ENCODE measurements at regions not wholly inside any gene's neighbourhood (a gene's known extent, or its start where the extent isn't known, plus 50 kb on each side); places are given as distances from the start of the nearest gene placed in this dataset.

DNA sequence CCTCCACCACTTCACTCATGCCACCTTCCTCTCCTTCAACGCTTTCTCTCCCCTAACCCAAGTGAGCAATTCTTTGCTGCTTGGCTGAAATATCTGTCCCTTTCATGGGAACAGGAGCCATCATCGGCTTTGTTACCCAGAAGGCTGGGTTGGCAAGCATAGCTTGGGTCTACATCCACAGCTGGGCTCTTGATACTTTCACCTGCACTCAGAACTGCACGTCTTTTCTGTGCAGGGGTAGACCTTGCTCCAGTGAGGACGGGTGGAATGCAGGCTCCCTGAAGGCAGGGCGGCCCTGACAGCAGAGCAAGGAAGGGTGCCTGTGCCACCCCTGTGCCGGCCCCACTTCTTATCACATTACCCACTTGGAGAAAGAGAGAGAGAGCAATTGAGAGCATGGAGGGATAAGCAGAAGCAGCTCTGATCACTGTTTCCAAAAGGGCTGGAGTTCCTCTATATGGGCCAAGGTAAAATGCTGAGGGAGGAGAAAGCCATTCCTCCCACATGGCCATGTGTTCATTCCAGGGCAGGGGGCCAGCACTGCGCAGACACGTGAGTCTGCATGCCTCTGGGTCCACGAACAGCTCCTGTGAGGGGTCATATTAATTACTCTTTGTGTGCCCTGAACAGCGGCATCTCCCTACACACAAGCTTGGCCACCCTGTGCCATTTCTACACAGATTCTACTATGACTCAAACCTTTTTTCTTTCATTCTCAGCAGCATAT is 181.8 kb downstream of the BUD13 start:
- no TSS peak for BruUV-seq (replicated peaks)
- in situ Hi-C loops (cut with HindIII; ENCODE audit: extremely low pct_ligation_motif_present, low pct_unique_long_range_greater_than_20kb) = no loop called here
- Histone ChIP-seq H3K36me3 (replicated peaks in 1 of 2; ENCODE audit: control insufficient read depth in 1 of 2, insufficient read depth in 2 of 2, low read length in 2 of 2) (no peaks in the 10 kb centered on the region), H3K4me3 (replicated peaks in 1 of 3; ENCODE audit: insufficient read depth in 1 of 3, low read depth in 2 of 3, low read length in 3 of 3) (no peak overlapping the region), H3K4me1 (ENCODE audit: insufficient read depth, low read length) (peaks cover 9% of the 10 kb centered on the region), H3K27me3 (ENCODE audit: control insufficient read depth in 1 of 2, insufficient read depth in 2 of 2, low read length in 2 of 2) (0 out of 5 replicates have a peak, but pooled peaks cover 0 to 4% of the 10 kb centered on the region in 2 experiments), H3K4me2 (ENCODE audit: low read depth, low read length) (no peak overlapping the region), H2AFZ (ENCODE audit: low read length) (no peak overlapping the region), H3K27ac (ENCODE audit: extremely low read length, insufficient read depth, low read length) (no peak overlapping the region), H4K20me1 (ENCODE audit: insufficient read depth, low read length) (peaks cover 3% of the 10 kb centered on the region; the same call in 1 of the 2 replicates), H3K79me2 (ENCODE audit: insufficient read depth, low read length) (no peaks in the 10 kb centered on the region), H3K9ac (ENCODE audit: insufficient read depth, low read depth, low read length) (no peak overlapping the region), H3K9me3 (ENCODE audit: low read length) (no peaks in the 10 kb centered on the region)
- FAIRE-seq (no peak), DNase-seq (ENCODE audit: low spot score) (no peak), ATAC-seq (no peak)
- POLR2A ChIA-PET = no interaction called here
- no peak for TF ChIP-seq ZBTB42 (CRISPR knock-in tag; IDR thresholded peaks at IDR 0.05)
- TF ChIP-seq ZNF841 (CRISPR knock-in tag; IDR thresholded peaks at IDR 0.05; ENCODE audit: borderline replicate concordance) = no peak
- TF ChIP-seq PLSCR1 (CRISPR knock-in tag; IDR thresholded peaks at IDR 0.05; ENCODE audit: borderline replicate concordance) = no peak
- intact Hi-C loops (cut with micrococcal nuclease; ENCODE audit: unreplicated experiment) = no loop called here
- CTCF ChIA-PET (ENCODE audit: low intra/inter-chr PET ratio, low total read pairs) = no interaction called here
- 41% methylated on average over 9 of the region's 10 CpGs for WGBS (ENCODE audit: low lambda C conversion rate)

DNA sequence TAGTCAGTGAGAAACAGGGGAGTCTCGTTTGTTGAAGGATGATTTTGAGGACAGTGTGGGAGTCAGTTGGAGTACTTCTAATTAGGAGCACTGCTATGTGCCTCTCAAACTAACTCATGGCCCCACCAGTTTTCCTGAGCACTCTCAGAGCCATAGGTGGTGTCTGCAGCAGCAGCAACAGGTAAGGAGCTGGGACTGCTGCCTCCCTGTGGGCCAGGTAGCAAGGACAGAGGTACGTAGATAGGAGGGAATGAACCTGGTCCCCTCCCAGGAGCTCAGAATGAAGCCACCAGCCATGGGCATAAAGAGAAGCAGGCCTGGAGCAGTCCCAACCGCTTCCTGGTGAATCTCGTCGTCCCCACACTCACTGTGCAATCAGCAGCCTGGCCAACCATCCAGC is 183.4 kb downstream of the BUD13 start:
- DNase-seq (ENCODE audit: low spot score) = no peak
- H3K9me3 ChIP-seq (ENCODE audit: low read length) = no peaks in the 10 kb centered on the region
- H3K27ac ChIP-seq (ENCODE audit: extremely low read length, insufficient read depth, low read length) = no peak overlapping the region
- H3K4me3 ChIP-seq (replicated peaks in 1 of 3; ENCODE audit: insufficient read depth in 1 of 3, low read depth in 2 of 3, low read length in 3 of 3) = no peak overlapping the region
- intact Hi-C loops (cut with micrococcal nuclease; ENCODE audit: unreplicated experiment) (no loop called here), in situ Hi-C loops (cut with HindIII; ENCODE audit: extremely low pct_ligation_motif_present, low pct_unique_long_range_greater_than_20kb) (no loop called here)
- no peaks in the 10 kb centered on the region for H3K79me2 ChIP-seq (ENCODE audit: insufficient read depth, low read length)
- no peak overlapping the region for H3K4me2 ChIP-seq (ENCODE audit: low read depth, low read length)
- FAIRE-seq = no peak
- no peak for ATAC-seq
- no peak overlapping the region for H3K9ac ChIP-seq (ENCODE audit: insufficient read depth, low read depth, low read length)
- no peaks in the 10 kb centered on the region for H3K36me3 ChIP-seq (replicated peaks in 1 of 2; ENCODE audit: control insufficient read depth in 1 of 2, insufficient read depth in 2 of 2, low read length in 2 of 2)
- CTCF ChIA-PET (ENCODE audit: low intra/inter-chr PET ratio, low total read pairs) = no interaction called here
- H3K4me1 ChIP-seq (ENCODE audit: insufficient read depth, low read length) = no peaks in the 10 kb centered on the region
- 0 out of 5 replicates have a peak, but pooled peaks cover 0 to 4% of the 10 kb centered on the region in 2 experiments for H3K27me3 ChIP-seq (ENCODE audit: control insufficient read depth in 1 of 2, insufficient read depth in 2 of 2, low read length in 2 of 2)
- no TSS peak for BruUV-seq (replicated peaks)
- no peak overlapping the region for H2AFZ ChIP-seq (ENCODE audit: low read length)
- 79% methylated on average over 4 of the region's 5 CpGs for WGBS (ENCODE audit: low lambda C conversion rate)
- no peaks in the 10 kb centered on the region for H4K20me1 ChIP-seq (ENCODE audit: insufficient read depth, low read length)
- POLR2A ChIA-PET = no interaction called here
- TF ChIP-seq, protein P1, sequence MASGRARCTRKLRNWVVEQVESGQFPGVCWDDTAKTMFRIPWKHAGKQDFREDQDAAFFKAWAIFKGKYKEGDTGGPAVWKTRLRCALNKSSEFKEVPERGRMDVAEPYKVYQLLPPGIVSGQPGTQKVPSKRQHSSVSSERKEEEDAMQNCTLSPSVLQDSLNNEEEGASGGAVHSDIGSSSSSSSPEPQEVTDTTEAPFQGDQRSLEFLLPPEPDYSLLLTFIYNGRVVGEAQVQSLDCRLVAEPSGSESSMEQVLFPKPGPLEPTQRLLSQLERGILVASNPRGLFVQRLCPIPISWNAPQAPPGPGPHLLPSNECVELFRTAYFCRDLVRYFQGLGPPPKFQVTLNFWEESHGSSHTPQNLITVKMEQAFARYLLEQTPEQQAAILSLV (CRISPR knock-in tag; IDR thresholded peaks at IDR 0.05; ENCODE audit: borderline replicate concordance) = no peak
- TF ChIP-seq MAFG (CRISPR knock-in tag; IDR thresholded peaks at IDR 0.05) (no peak), ZNF20 (CRISPR knock-in tag; IDR thresholded peaks at IDR 0.05) (no peak), HDAC1 (CRISPR knock-in tag; IDR thresholded peaks at IDR 0.05) (no peak), RELA (CRISPR knock-in tag; IDR thresholded peaks at IDR 0.05) (no peak), ZNF570 (CRISPR knock-in tag; IDR thresholded peaks at IDR 0.05; ENCODE audit: borderline replicate concordance) (no peak), ZNF780A (CRISPR knock-in tag; IDR thresholded peaks at IDR 0.05) (no peak), ZFP37 (CRISPR knock-in tag; IDR thresholded peaks at IDR 0.05; ENCODE audit: borderline replicate concordance) (no peak), KAT8 (CRISPR knock-in tag; IDR thresholded peaks at IDR 0.05) (no peak), ZNF709 (CRISPR knock-in tag; IDR thresholded peaks at IDR 0.05) (no peak), REL (CRISPR knock-in tag; conservative IDR thresholded peaks at IDR 0.05) (no peak), SKIL (CRISPR knock-in tag; IDR thresholded peaks at IDR 0.05; ENCODE audit: borderline replicate concordance) (no peak)

All from HepG2 (cell line).